Cardiac muscle cell (in vitro differentiated cells and primary cell): ENCODE measurements at regions not wholly inside any gene's neighbourhood (a gene's known extent, or its start where the extent isn't known, plus 50 kb on each side); places are given as distances from the start of the nearest gene placed in this dataset.
"Not testable (repeated sequence)": the region's sequence is repeated elsewhere in the genome, so short reads cannot be mapped to it uniquely, and the experiment has no call there.

Experiments
- DNase-seq, 2 donors: peaks; one replicate each; pipeline versions ENCODE4 v3.0.0 to v3.0.0-alpha.2; 2010 to 2017; ENCODE audit warnings: low read depth in 1 of 2, low spot score in 1 of 2
- H3K27ac ChIP-seq: fragments of 200-600 bp; sonication (generic); 2 replicates; pipeline ENCODE4 v1.5.1; 2016
- H3K27me3 ChIP-seq: fragments of 200-600 bp; sonication (generic); 2 replicates; pipeline ENCODE4 v1.6.0; 2016; ENCODE audit warnings: control low read depth
- H3K36me3 ChIP-seq: fragments of 200-600 bp; sonication (generic); 2 replicates; pipeline ENCODE4 v1.5.1; 2016; ENCODE audit warnings: control low read depth
- H3K4me1 ChIP-seq: fragments of 200-600 bp; sonication (generic); 2 replicates; pipeline ENCODE4 v1.8.1; 2017; ENCODE audit warnings: low read depth, mild to moderate bottlenecking, mixed run types
- H3K4me3 ChIP-seq: fragments of 200-600 bp; sonication (generic); 2 replicates; pipeline ENCODE4 v1.5.1; 2016; ENCODE audit warnings: mild to moderate bottlenecking
- H3K9me3 ChIP-seq: fragments of 200-600 bp; sonication (generic); 2 replicates; pipeline ENCODE4 v1.5.1; 2017; ENCODE audit warnings: low read depth, mild to moderate bottlenecking, control low read depth
- CTCF ChIP-seq: IDR thresholded peaks from 2 replicates; pipeline ENCODE4 v1.5.1; 2012; ENCODE audit warnings: low read depth, mild to moderate bottlenecking, low read length

- Histone ChIP-seq H3K27me3 (no peaks in the 10 kb centered on the region), H3K27ac (no peak overlapping the region), H3K4me1 (no peaks in the 10 kb centered on the region), H3K4me3 (no peak overlapping the region), H3K9me3 (peaks cover 18% of the 10 kb centered on the region), H3K36me3 (no peaks in the 10 kb centered on the region)
- no peak for TF ChIP-seq CTCF
- no peak for DNase-seq
Measured at GRCh38 chr15:20376872-20377271, 164.7 kb downstream of the GOLGA6L6 start.

DNA sequence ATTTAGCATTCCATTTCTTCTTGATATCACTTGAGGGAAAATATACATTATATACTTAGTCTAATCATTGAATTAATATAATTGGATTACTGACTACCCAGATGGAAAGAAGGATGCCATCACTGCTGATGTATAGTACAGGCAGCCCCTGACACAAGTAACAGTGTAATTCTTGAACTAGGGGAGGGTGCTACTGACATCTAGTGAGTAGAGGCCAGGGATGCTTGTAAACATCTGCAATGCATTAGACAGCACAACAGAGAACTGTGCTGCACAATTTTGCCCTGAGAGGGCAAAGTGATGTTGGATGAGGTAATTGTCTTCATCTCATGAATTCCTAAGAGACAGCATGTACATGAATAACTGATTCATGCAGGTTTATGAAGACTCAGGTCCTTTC is 169.2 kb downstream of the GOLGA6L6 start:
- peaks cover 22% of the 10 kb centered on the region for H3K9me3 ChIP-seq
- H3K27ac ChIP-seq, H3K4me1 ChIP-seq, DNase-seq, H3K27me3 ChIP-seq, H3K36me3 ChIP-seq, H3K4me3 ChIP-seq: not testable (repeated sequence)

GRCh38 chr15:20369500-20369899 is 172.1 kb downstream of the GOLGA6L6 start:
- Histone ChIP-seq H3K4me3 (no peak overlapping the region), H3K4me1 (no peaks in the 10 kb centered on the region), H3K36me3 (no peaks in the 10 kb centered on the region), H3K9me3 (peaks cover 26% of the 10 kb centered on the region), H3K27ac (no peak overlapping the region), H3K27me3 (no peaks in the 10 kb centered on the region)
- no peak for DNase-seq
- no peak for TF ChIP-seq CTCF

- Histone ChIP-seq H3K27ac (no peak overlapping the region), H3K36me3 (no peaks in the 10 kb centered on the region)
Measured at GRCh38 chr15:20368974-20369373, 172.6 kb downstream of the GOLGA6L6 start.

DNA sequence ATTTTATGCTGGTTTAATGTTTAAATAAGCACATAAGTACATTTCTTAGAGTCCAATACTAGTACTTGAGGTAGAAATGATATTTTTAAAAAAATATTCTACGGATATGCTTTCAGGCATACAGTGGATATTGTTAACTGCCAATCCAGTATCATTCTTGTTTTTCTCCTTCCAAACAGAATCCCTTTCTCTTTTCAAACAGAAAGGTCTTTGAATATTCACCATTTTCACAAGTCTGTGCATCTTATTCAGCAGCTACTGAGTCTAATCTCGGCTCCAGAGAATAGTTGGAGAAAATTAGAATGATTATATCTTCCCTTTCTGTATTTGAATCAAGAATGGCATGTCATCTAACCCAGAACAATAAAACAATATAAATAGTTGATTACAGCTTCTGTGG is 174.5 kb downstream of the GOLGA6L6 start:
- DNase-seq = no peak
- H3K9me3 ChIP-seq = peaks cover 26% of the 10 kb centered on the region
- no peak overlapping the region for H3K27ac ChIP-seq
- TF ChIP-seq CTCF = no peak
- H3K36me3 ChIP-seq = no peaks in the 10 kb centered on the region
- H3K4me3 ChIP-seq = no peak overlapping the region
- no peaks in the 10 kb centered on the region for H3K4me1 ChIP-seq
- H3K27me3 ChIP-seq = no peaks in the 10 kb centered on the region

More at GRCh38 chr15:20368974-20369373, 172.6 kb downstream of the GOLGA6L6 start:
- Histone ChIP-seq H3K4me1 (no peaks in the 10 kb centered on the region), H3K9me3 (peaks cover 26% of the 10 kb centered on the region), H3K27me3 (no peaks in the 10 kb centered on the region), H3K4me3 (no peak overlapping the region)
- no peak for TF ChIP-seq CTCF
- DNase-seq = no peak

- not testable (repeated sequence) for DNase-seq, H3K27me3 ChIP-seq, H3K4me3 ChIP-seq, H3K27ac ChIP-seq, H3K36me3 ChIP-seq, H3K4me1 ChIP-seq
- peaks cover 27% of the 10 kb centered on the region for H3K9me3 ChIP-seq
Measured at GRCh38 chr15:20363591-20363990, 178.0 kb downstream of the GOLGA6L6 start.

- no peak overlapping the region for H3K27ac ChIP-seq
- H3K27me3 ChIP-seq = no peaks in the 10 kb centered on the region
- H3K36me3 ChIP-seq = peaks cover 4% of the 10 kb centered on the region
- H3K9me3 ChIP-seq = peaks cover 27% of the 10 kb centered on the region
- H3K4me1 ChIP-seq = no peaks in the 10 kb centered on the region
- H3K4me3 ChIP-seq = no peak overlapping the region
- no peak for DNase-seq
- TF ChIP-seq CTCF = no peak
Measured at GRCh38 chr15:20361091-20361490, 180.5 kb downstream of the GOLGA6L6 start.
